Hepatocyte (in vitro differentiated cells): ENCODE measurements at regions not wholly inside any gene's neighbourhood (a gene's known extent, or its start where the extent isn't known, plus 50 kb on each side); places are given as distances from the start of the nearest gene placed in this dataset.

Source experiments
- EZH2 ChIP-seq: fragments of 200-600 bp; sonication (generic); IDR thresholded peaks from 2 replicates; pipeline ENCODE4 v1.6.1; 2016; ENCODE audit warnings: antibody characterized with exemption, mild to moderate bottlenecking, borderline replicate concordance
- EZH2phosphoT487 ChIP-seq: fragments of 200-600 bp; sonication (generic); IDR thresholded peaks from one replicate; pipeline ENCODE4 v1.6.1; 2018; ENCODE audit warnings: antibody characterized with exemption, mild to moderate bottlenecking, low read depth, moderate library complexity; ENCODE audit not compliant: unreplicated experiment, severe bottlenecking
- TF ChIP-seq, protein P1 (sequence below): fragments of 200-600 bp; sonication (generic); IDR thresholded peaks from 2 replicates; pipeline ENCODE4 v1.5.1; 2016; ENCODE audit warnings: antibody characterized with exemption, mild to moderate bottlenecking; ENCODE audit not compliant: poor library complexity

DNA sequence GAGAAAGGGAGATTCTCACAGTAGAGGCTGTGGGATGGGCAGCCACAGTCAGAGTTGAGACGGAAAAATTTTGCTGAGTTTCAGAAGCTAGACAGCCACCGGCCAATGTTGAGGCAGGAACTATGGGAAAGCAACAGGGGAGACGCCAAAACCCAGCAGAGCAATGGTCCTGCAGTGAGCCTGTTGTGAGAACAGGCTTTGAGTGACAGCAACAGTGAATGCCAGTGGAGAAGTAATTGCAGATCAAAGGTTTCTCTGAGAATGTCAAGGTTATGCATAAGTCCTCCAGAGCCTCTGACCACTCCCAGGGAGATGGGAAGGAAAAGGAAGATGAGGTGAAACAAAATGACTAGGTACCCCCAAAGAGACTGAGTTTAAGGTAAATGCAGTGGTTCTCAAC is 54.2 kb upstream of the DAAM1 start:
- TF ChIP-seq, protein P1, sequence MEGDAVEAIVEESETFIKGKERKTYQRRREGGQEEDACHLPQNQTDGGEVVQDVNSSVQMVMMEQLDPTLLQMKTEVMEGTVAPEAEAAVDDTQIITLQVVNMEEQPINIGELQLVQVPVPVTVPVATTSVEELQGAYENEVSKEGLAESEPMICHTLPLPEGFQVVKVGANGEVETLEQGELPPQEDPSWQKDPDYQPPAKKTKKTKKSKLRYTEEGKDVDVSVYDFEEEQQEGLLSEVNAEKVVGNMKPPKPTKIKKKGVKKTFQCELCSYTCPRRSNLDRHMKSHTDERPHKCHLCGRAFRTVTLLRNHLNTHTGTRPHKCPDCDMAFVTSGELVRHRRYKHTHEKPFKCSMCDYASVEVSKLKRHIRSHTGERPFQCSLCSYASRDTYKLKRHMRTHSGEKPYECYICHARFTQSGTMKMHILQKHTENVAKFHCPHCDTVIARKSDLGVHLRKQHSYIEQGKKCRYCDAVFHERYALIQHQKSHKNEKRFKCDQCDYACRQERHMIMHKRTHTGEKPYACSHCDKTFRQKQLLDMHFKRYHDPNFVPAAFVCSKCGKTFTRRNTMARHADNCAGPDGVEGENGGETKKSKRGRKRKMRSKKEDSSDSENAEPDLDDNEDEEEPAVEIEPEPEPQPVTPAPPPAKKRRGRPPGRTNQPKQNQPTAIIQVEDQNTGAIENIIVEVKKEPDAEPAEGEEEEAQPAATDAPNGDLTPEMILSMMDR = no peak
- TF ChIP-seq EZH2 = no peak
- no peak for TF ChIP-seq EZH2phosphoT487
